Hepatocyte (in vitro differentiated cells): ENCODE measurements at regions not wholly inside any gene's neighbourhood (a gene's known extent, or its start where the extent isn't known, plus 50 kb on each side); places are given as distances from the start of the nearest gene placed in this dataset.

Experiments
- EZH2phosphoT487 ChIP-seq: fragments of 200-600 bp; sonication (generic); IDR thresholded peaks from one replicate; pipeline ENCODE4 v1.6.1; 2018; ENCODE audit warnings: antibody characterized with exemption, mild to moderate bottlenecking, low read depth, moderate library complexity; ENCODE audit not compliant: unreplicated experiment, severe bottlenecking
- TF ChIP-seq, protein P1 (sequence below): fragments of 200-600 bp; sonication (generic); IDR thresholded peaks from 2 replicates; pipeline ENCODE4 v1.5.1; 2016; ENCODE audit warnings: antibody characterized with exemption, mild to moderate bottlenecking; ENCODE audit not compliant: poor library complexity

DNA sequence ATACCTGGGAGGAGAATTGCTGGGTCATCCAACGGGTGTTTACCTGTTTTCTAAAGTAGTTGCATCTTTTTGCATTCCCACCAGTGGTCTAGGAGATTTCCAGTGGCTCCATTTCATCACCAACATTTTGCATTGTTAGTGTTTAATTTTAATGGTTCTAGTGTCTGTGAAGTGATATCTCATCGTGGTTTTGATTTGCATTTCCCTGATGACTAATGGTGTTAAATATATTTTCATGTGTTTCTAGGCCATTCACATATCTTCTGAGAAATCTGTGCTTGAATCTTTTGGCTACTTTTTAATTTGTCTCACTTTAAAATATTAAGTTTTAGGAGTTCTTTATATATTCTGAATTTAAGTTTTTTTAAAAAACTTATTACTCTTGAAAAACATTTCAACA lies 439.6 kb downstream of the TMEM135 start:
- TF ChIP-seq, protein P1, sequence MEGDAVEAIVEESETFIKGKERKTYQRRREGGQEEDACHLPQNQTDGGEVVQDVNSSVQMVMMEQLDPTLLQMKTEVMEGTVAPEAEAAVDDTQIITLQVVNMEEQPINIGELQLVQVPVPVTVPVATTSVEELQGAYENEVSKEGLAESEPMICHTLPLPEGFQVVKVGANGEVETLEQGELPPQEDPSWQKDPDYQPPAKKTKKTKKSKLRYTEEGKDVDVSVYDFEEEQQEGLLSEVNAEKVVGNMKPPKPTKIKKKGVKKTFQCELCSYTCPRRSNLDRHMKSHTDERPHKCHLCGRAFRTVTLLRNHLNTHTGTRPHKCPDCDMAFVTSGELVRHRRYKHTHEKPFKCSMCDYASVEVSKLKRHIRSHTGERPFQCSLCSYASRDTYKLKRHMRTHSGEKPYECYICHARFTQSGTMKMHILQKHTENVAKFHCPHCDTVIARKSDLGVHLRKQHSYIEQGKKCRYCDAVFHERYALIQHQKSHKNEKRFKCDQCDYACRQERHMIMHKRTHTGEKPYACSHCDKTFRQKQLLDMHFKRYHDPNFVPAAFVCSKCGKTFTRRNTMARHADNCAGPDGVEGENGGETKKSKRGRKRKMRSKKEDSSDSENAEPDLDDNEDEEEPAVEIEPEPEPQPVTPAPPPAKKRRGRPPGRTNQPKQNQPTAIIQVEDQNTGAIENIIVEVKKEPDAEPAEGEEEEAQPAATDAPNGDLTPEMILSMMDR = no peak
- TF ChIP-seq EZH2phosphoT487 = no peak
